Type B pancreatic cell (in vitro differentiated cells): ENCODE measurements at regions not wholly inside any gene's neighbourhood (a gene's known extent, or its start where the extent isn't known, plus 50 kb on each side); places are given as distances from the start of the nearest gene placed in this dataset.

Experiments used
- DNase-seq: peaks from one replicate; pipeline ENCODE4 v3.0.0; 2021; ENCODE audit warnings: mixed read lengths; ENCODE audit not compliant: unreplicated experiment; ENCODE audit errors: extremely low spot score
- H3K27ac Mint-ChIP-seq: 2 replicates; pipeline ENCODE4 v1.8.0; 2021; ENCODE audit warnings: mild to moderate bottlenecking, mixed read lengths
- H3K27me3 Mint-ChIP-seq: 2 replicates; pipeline ENCODE4 v1.8.0; 2021; ENCODE audit warnings: mixed read lengths
- H3K36me3 Mint-ChIP-seq: 2 replicates; pipeline ENCODE4 v1.8.0; 2021; ENCODE audit warnings: mixed read lengths
- H3K4me1 Mint-ChIP-seq: one replicate; pipeline ENCODE4 v1.8.0; 2021; ENCODE audit warnings: mixed read lengths; ENCODE audit not compliant: unreplicated experiment
- H3K4me3 Mint-ChIP-seq: 2 replicates; pipeline ENCODE4 v1.8.0; 2021; ENCODE audit warnings: mild to moderate bottlenecking, mixed read lengths
- H3K9me3 Mint-ChIP-seq: 2 replicates; pipeline ENCODE4 v1.8.0; 2021; ENCODE audit warnings: mixed read lengths
- TF ChIP-seq, protein P1 (sequence below): fragments of 200-600 bp; sonication (generic); conservative IDR thresholded peaks from 2 replicates; pipeline ENCODE4 v1.5.0; 2021; ENCODE audit warnings: antibody characterized with exemption, mild to moderate bottlenecking

DNA sequence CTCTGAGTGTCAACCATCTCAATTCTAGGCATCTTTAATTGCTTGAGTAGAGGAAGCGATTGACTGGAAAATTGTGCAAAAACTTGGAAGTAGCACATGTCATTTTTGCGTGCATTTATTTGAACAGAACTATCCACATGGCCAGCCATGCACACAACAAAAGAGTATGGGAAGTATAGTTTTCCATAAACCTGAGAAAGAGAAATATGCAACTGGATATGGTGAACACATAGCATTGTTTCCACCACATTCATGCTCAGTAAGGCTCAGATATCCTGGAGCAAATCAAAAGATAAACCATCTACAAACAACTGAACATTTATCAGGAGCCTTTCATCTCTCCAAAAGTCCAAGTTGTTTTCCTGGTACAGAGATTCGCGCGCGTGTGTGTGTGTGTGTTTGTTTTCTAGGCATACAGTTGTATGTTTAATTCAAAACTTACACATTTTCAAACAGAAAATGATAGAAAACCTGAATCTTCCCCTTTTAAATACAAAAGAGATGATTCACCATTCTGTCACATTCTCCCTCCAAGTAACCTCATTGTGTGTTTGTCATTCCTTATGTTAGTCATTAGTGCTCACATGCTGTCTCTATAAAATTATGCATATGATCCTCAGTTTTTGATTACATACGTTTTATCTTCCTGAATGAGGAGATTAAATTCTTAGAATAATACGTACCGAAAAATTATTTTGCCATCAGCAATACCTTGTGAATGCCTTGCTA, 780.4 kb upstream of the NRXN1 start:
- Mint-ChIP-seq H3K27ac (no peak overlapping the region), H3K4me1 (no peaks in the 10 kb centered on the region), H3K9me3 (no peaks in the 10 kb centered on the region), H3K36me3 (no peaks in the 10 kb centered on the region), H3K4me3 (no peak overlapping the region), H3K27me3 (no peaks in the 10 kb centered on the region)
- DNase-seq = no peak
- TF ChIP-seq, protein P1, sequence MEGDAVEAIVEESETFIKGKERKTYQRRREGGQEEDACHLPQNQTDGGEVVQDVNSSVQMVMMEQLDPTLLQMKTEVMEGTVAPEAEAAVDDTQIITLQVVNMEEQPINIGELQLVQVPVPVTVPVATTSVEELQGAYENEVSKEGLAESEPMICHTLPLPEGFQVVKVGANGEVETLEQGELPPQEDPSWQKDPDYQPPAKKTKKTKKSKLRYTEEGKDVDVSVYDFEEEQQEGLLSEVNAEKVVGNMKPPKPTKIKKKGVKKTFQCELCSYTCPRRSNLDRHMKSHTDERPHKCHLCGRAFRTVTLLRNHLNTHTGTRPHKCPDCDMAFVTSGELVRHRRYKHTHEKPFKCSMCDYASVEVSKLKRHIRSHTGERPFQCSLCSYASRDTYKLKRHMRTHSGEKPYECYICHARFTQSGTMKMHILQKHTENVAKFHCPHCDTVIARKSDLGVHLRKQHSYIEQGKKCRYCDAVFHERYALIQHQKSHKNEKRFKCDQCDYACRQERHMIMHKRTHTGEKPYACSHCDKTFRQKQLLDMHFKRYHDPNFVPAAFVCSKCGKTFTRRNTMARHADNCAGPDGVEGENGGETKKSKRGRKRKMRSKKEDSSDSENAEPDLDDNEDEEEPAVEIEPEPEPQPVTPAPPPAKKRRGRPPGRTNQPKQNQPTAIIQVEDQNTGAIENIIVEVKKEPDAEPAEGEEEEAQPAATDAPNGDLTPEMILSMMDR = no peak

DNA sequence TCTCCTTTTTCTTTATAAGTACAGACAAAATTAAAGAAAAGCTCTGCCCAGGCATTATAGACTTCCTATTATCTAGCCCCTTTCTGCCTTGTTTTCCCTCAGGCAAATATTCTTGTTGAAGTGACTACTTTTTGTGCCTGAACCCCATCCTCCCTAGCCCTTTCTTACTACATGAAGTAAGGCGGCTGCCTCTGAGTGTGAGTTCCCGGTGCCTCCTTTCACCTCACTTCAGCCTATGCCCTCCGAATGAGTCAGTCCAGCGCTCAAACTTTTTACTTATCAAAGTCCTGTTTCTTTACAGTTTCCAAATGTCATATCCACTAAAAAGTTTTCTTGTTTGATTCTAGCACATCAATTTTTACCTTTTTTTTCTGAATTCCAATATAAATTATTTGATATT, 778.3 kb upstream of the NRXN1 start:
- TF ChIP-seq, protein P1 = no peak

DNA sequence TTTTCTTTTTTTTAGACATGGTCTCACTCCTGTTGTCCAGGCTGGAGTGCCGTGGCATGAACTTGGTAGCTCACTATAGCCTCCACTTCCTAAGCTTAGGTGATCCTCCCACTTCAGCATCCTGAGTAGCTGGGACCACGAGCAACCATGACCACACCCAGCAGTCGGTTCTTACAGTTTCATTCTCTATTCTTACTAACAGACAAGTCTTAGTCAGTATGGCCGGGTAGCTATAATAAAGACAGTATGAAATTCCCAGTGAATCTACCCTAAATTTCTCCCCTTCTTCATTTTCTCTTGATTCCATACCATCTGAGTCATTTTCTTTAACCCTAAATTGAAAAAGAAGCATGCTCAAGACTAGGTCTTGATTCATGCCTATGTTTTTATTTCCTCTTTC, 775.3 kb upstream of the NRXN1 start:
- H3K36me3 Mint-ChIP-seq = no peaks in the 10 kb centered on the region
- DNase-seq = no peak
- H3K27me3 Mint-ChIP-seq = no peaks in the 10 kb centered on the region
- TF ChIP-seq, protein P1 = no peak
- peaks cover 5% of the 10 kb centered on the region for H3K9me3 Mint-ChIP-seq
- no peak overlapping the region for H3K27ac Mint-ChIP-seq
- no peak overlapping the region for H3K4me3 Mint-ChIP-seq
- H3K4me1 Mint-ChIP-seq = no peaks in the 10 kb centered on the region

More for the DNA sequence above, 778.3 kb upstream of the NRXN1 start:
- no peaks in the 10 kb centered on the region for H3K36me3 Mint-ChIP-seq
- no peaks in the 10 kb centered on the region for H3K4me1 Mint-ChIP-seq
- no peak overlapping the region for H3K27ac Mint-ChIP-seq
- no peak overlapping the region for H3K4me3 Mint-ChIP-seq
- H3K27me3 Mint-ChIP-seq = no peaks in the 10 kb centered on the region
- peaks cover 5% of the 10 kb centered on the region for H3K9me3 Mint-ChIP-seq
- DNase-seq = no peak

DNA sequence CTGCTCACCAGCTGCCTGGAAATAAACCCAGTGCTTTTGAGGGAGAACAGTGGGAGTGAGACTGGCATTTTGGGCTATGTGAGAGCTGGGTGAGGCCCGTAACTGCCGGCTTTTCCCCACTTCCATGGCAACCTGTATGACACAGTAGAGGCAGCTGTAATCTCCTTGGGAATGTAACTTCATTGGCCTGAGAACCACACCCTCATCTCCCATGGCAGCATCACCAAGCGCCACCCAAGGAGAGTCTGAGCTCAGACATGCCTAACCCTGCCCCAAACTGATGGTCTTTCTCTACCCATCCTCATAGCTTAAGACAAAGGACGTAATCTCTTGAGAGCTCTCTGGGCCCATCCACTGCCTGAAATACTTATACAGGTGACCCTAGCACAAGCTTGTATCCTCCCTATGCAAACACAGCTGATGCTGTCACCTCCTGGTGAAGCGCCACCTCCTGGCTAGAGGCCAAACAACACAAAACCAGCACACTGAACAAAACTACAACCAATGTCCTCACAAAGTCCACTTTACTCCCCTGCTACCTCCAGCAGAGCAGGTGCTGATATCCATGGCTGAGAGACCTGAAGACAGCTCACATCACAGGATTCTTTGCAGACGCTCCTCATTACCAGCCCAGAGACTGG, 763.4 kb upstream of the NRXN1 start:
- Mint-ChIP-seq H3K27ac (no peak overlapping the region), H3K4me1 (peaks cover 5% of the 10 kb centered on the region), H3K36me3 (no peaks in the 10 kb centered on the region), H3K27me3 (no peaks in the 10 kb centered on the region), H3K4me3 (no peak overlapping the region), H3K9me3 (no peaks in the 10 kb centered on the region)
- TF ChIP-seq, protein P1 = peak; percentile 66
- no peak for DNase-seq

DNA sequence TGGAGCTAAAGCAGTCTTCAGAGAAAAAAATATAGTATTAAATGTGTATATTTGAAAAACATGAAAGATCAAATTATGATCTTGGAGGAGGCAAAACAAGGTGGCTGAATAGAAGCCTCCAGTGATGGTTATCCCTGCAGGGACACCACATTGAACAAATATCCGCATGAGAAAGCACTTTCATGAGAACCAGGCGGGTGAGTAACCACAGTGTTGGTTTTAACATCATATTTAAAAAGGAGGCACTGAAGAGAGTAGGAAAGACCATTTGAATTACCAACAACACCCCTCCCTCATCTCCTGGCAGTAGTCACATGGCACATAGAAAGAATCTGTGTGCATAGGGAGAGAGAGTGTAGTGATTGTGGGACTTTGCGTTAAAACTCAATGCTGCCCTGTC, 759.6 kb upstream of the NRXN1 start:
- peaks cover 5% of the 10 kb centered on the region for H3K4me1 Mint-ChIP-seq
- no peak for DNase-seq
- no peak overlapping the region for H3K4me3 Mint-ChIP-seq
- H3K9me3 Mint-ChIP-seq = no peaks in the 10 kb centered on the region
- TF ChIP-seq, protein P1 = no peak
- no peaks in the 10 kb centered on the region for H3K27me3 Mint-ChIP-seq
- H3K27ac Mint-ChIP-seq = no peak overlapping the region
- no peaks in the 10 kb centered on the region for H3K36me3 Mint-ChIP-seq
